Body of pancreas (tissue), 4 donors: ENCODE measurements at regions not wholly inside any gene's neighbourhood (a gene's known extent, or its start where the extent isn't known, plus 50 kb on each side); places are given as distances from the start of the nearest gene placed in this dataset.

Experiments used
- ATAC-seq: fragments of 150-250 bp; one replicate; pipeline ENCODE4 v1.9.1; 2016
- DNase-seq, 4 donors: peaks; one replicate each; pipeline ENCODE4 v3.0.0-alpha.2; 2019
- H3K27ac ChIP-seq, 4 donors: fragments of 200-600 bp; sonication (generic); 1 replicate in 3 of 4; 2 replicates in 1 of 4; pipeline versions ENCODE4 v1.5.1 to v1.6.1; 2016 to 2019; ENCODE audit warnings: mild to moderate bottlenecking in 1 of 4, mixed read lengths in 1 of 4, moderate library complexity in 1 of 4
- H3K27me3 ChIP-seq, 2 donors: fragments of 200-600 bp; sonication (generic); one replicate each; pipeline ENCODE4 v1.6.0; 2016; ENCODE audit warnings: mild to moderate bottlenecking in 1 of 2
- H3K36me3 ChIP-seq, 2 donors: fragments of 200-600 bp; sonication (generic); replicated peaks in 1 of 2; 2 replicates each; pipeline ENCODE4 v1.5.1; 2016; ENCODE audit warnings: low read depth in 2 of 2; ENCODE audit not compliant: insufficient read depth in 1 of 2
- H3K4me1 ChIP-seq: fragments of 200-600 bp; sonication (generic); one replicate; pipeline ENCODE4 v1.6.0; 2016
- H3K4me3 ChIP-seq, 2 donors: fragments of 200-600 bp; sonication (generic); 1 replicate in 1 of 2; 2 replicates in 1 of 2; pipeline ENCODE4 v1.5.1; 2016 to 2019
- H3K9me3 ChIP-seq, 3 donors: fragments of 200-600 bp; sonication (generic); 1 replicate in 2 of 3; 2 replicates in 1 of 3; pipeline ENCODE4 v1.5.1; 2016
- CTCF ChIP-seq, 7 experiments: fragments of 450-650 bp in 4 of 7; fragments of 200-600 bp in 3 of 7; sonication (generic) in 3 of 7; IDR thresholded peaks; one replicate each; pipeline ENCODE4 v1.5.1; 2016 to 2019; ENCODE audit warnings: antibody characterized with exemption in 7 of 7
- POLR2A ChIP-seq, 3 donors: fragments of 450-650 bp; IDR thresholded peaks; one replicate each; pipeline ENCODE4 v1.6.1; 2016; ENCODE audit warnings: antibody characterized with exemption in 3 of 3, mild to moderate bottlenecking in 2 of 3
- WGBS, 2 donors: methylation state at CpG; one replicate each; pipeline ENCODE4 v1.1.5; 2017; 5-methylcytosine and 5-hydroxymethylcytosine counted together
- intact Hi-C: fragments of 100-400 bp; cut with DNase I; formaldehyde crosslinking; loops from one replicate; pipeline ENCODE4 v1.15.1; 2023

- no peaks in the 10 kb centered on the region for H3K36me3 ChIP-seq
- intact Hi-C loops = no loop called here
- ATAC-seq = peak; percentile 55
- peak in 6 of 7 experiments; percentile 25 to 46 (median 38) for TF ChIP-seq CTCF (IDR thresholded peaks at IDR 0.05)
- no peak for TF ChIP-seq POLR2A (IDR thresholded peaks at IDR 0.05)
- no peak overlapping the region for H3K27ac ChIP-seq
- H3K4me1 ChIP-seq = no peaks in the 10 kb centered on the region
- WGBS, 2 donors = 0% methylated on average over 1 of the region's 1 CpG
- peak; percentile 18 to 40 (median 27) for DNase-seq
- no peaks in the 10 kb centered on the region for H3K27me3 ChIP-seq
- H3K4me3 ChIP-seq = no peak overlapping the region
- H3K9me3 ChIP-seq = no peaks in the 10 kb centered on the region
Observed at GRCh38 chrX:101759000-101759399, 99.3 kb upstream of the ARMCX2 start.

DNA sequence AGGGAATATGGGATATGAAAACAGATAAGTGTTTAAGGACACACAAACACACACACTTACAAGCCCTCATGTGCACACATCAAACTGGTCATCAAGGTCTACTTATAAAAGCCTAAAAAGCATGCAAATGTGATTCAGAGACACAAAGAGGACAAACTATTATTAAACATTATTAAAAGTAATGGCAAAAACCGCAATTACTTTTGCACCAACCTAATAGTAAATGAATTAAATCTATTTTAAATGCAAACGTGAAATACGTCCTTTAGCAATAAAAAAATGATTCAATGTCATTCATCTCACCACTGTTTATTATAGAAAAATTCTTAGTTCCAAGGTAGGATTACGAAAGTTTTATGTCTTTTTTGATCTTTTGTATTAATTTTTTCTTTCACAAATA, 91.1 kb upstream of the ARMCX2 start:
- DNase-seq (no peak), ATAC-seq (no peak)
- H3K27me3 ChIP-seq = no peaks in the 10 kb centered on the region
- H3K4me3 ChIP-seq = no peak overlapping the region
- intact Hi-C loops = no loop called here
- TF ChIP-seq POLR2A (IDR thresholded peaks at IDR 0.05) (no peak), CTCF (IDR thresholded peaks at IDR 0.05) (no peak)
- 59 to 63% methylated on average over 4 of the region's 4 CpGs for WGBS, 2 donors
- H3K4me1 ChIP-seq = no peaks in the 10 kb centered on the region
- no peaks in the 10 kb centered on the region for H3K36me3 ChIP-seq
- H3K9me3 ChIP-seq = no peaks in the 10 kb centered on the region
- H3K27ac ChIP-seq = no peak overlapping the region

GRCh38 chrX:101749436-101749835, 89.8 kb upstream of the ARMCX2 start:
- no peak overlapping the region for H3K4me3 ChIP-seq
- intact Hi-C loops = no loop called here
- no peak overlapping the region for H3K27ac ChIP-seq
- no peak for TF ChIP-seq POLR2A (IDR thresholded peaks at IDR 0.05)
- no peak for TF ChIP-seq CTCF (IDR thresholded peaks at IDR 0.05)
- DNase-seq (no peak), ATAC-seq (no peak)
- no peaks in the 10 kb centered on the region for H3K36me3 ChIP-seq
- no peaks in the 10 kb centered on the region for H3K9me3 ChIP-seq
- 39 to 63% methylated on average over 3 of the region's 3 CpGs for WGBS, 2 donors
- no peaks in the 10 kb centered on the region for H3K27me3 ChIP-seq
- no peaks in the 10 kb centered on the region for H3K4me1 ChIP-seq

- intact Hi-C loops = no loop called here
- Histone ChIP-seq H3K27me3 (no peaks in the 10 kb centered on the region), H3K4me1 (no peaks in the 10 kb centered on the region), H3K27ac (no peak overlapping the region), H3K36me3 (no peaks in the 10 kb centered on the region), H3K4me3 (no peak overlapping the region), H3K9me3 (no peaks in the 10 kb centered on the region)
- TF ChIP-seq CTCF (IDR thresholded peaks at IDR 0.05) (no peak), POLR2A (IDR thresholded peaks at IDR 0.05) (no peak)
- 29 to 40% methylated on average over 3 of the region's 3 CpGs for WGBS, 2 donors
- DNase-seq (no peak), ATAC-seq (no peak)
Observed at GRCh38 chrX:101745046-101745445, 85.4 kb upstream of the ARMCX2 start.

- ATAC-seq = no peak
- Histone ChIP-seq H3K36me3 (no peaks in the 10 kb centered on the region), H3K27me3 (no peaks in the 10 kb centered on the region), H3K9me3 (no peaks in the 10 kb centered on the region), H3K4me3 (no peak overlapping the region), H3K4me1 (no peaks in the 10 kb centered on the region), H3K27ac (no peak overlapping the region)
- 43 to 53% methylated on average over 3 of the region's 3 CpGs for WGBS, 2 donors
- DNase-seq = no peak
- TF ChIP-seq POLR2A (IDR thresholded peaks at IDR 0.05) (no peak), CTCF (IDR thresholded peaks at IDR 0.05) (no peak)
- intact Hi-C loops = no loop called here
Observed at GRCh38 chrX:101744085-101744484, 84.4 kb upstream of the ARMCX2 start.
